ENCODE measurements at regions not wholly inside any gene's neighbourhood (a gene's known extent, or its start where the extent isn't known, plus 50 kb on each side); places are given as distances from the start of the nearest gene placed in this dataset.
A peak's percentile ranks its signal among the peaks of the same experiment; 100 is the strongest.
"Not testable (repeated sequence)": the region's sequence is repeated elsewhere in the genome, so short reads cannot be mapped to it uniquely, and the experiment has no call there.

DNA sequence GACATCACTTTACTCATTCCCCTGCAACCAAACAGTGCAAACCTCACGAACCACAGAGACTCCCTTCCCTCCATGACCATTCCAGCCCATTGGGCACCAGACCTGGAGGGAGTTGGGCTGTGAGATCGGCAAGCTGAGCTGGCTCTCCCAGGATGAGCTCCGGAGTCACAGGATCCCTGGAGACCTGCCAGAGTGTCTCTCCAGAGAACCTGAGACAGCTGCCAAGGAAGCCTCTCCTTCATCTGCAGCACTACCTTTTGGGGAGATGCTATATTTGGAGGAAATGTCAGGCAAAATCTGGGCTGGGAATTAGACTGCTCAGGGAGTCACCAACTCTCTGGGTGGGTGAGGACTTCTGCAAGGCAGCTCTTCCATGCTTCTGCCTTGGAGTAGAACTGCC, 417.4 kb downstream of the TNS1 start:
- no peak for DNase-seq (ENCODE audit: low spot score)

DNA sequence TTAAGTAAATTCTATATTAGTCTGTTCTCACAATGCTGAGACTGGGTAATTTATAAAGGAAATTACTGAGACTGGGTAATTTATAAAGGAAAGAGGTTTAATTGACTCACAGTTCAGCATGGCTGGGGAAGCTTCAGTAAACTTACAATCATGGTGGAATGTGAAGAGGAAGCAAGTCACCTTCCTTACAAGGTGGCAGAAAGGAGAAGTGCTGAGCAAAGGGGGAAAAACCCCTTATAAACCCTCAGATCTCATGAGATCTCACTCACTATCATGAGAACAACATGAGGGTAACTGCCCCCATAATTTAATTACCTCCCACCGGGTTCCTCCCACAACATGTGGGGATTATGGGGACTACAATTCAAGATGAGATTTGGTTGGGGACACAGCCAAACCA, 422.4 kb downstream of the TNS1 start:
- DNase-seq (ENCODE audit: low spot score), result not testable (repeated sequence)

DNA sequence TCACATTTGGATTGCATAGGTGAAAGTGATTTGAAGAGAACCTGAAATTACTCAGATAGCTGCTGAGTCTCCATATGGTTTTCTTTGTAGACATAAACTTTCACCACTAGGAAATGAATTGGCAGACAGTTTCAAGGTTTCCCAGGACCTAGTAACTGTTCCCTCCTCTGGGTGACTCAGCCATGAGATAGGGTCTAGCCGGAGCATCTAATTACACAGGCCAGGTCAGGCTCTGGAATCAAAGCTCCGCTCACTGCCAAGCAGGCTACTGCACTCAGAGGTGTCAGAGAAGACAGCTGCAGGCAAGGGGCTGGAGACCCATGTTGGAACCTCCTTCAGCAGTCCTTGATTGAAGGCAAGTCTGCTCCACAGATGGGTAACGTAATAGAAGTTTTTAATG, 429.2 kb downstream of the TNS1 start:
- DNase-seq (ENCODE audit: low spot score), result no peak

DNA sequence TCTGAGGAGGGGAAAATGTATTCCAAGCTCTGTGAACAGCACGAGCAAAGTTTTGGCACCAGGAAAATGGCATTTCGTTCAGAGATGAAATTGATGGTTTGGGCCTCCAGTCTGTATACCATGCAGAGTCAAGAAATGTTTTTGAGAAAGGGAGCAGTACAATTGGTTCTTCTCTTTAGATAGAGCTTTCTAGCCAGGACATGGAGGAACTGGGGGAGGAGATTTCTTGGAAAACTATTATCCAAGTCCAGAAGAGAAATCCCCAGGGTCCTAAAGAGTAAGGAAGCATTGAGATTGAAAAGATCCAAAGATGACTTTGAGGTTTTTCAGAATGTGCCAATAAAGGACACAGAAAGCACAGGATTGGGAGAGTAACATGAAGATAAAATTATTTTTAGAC, 432.4 kb downstream of the TNS1 start:
- no peak for DNase-seq (ENCODE audit: low spot score)

DNA sequence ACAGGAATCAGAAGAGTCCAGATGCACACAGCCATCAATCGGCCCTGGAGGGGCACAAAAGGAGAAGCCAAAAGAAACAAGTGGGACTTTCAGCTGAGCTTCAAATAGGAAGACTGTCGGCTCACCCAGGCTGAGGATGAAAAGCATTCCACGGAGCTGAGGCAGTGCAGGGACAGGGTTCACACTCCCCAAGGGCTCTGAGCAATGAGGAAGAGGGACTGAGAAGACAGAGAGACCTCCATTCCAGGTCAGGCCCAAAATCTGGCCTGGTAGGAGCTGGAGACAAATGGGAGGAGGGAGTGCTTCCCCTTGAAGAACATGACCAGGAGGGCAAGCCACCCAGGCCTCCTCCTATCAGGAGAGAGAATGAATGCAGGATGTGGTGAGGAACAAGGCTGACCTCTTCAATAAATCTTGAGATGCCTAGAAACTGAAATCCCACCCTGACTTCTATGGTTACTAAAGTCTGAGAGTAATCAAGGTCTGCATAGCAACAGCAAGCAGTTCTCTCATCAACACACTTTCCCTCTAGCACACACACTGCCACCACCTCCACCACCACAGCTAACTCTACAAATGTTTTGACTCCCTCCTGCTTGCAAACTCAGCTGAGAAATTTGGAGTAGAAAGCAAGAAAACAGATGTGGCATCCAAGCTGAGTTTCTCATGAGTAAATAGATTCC, 434.4 kb downstream of the TNS1 start:
- no peak for DNase-seq (ENCODE audit: low spot score)

DNA sequence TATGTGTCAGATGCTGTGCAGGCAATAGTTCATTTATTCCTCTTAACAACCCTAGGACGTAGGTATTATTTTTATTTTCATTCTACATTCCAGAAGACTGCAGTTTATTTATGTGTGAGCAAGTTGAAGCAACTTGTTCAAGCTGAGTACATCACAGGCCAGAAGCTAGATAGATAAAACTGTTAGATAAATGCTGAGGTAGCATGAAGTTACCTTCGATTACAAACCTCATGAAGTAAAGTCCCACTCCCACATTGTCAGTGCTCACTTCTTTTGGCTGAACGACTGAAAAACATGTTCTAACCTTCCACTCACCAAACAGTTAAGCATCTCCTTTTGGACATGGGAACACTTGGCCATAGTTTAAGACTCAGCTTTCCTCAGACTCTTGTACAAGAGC, 439.2 kb downstream of the TNS1 start:
- DNase-seq (ENCODE audit: low spot score), result no peak

DNA sequence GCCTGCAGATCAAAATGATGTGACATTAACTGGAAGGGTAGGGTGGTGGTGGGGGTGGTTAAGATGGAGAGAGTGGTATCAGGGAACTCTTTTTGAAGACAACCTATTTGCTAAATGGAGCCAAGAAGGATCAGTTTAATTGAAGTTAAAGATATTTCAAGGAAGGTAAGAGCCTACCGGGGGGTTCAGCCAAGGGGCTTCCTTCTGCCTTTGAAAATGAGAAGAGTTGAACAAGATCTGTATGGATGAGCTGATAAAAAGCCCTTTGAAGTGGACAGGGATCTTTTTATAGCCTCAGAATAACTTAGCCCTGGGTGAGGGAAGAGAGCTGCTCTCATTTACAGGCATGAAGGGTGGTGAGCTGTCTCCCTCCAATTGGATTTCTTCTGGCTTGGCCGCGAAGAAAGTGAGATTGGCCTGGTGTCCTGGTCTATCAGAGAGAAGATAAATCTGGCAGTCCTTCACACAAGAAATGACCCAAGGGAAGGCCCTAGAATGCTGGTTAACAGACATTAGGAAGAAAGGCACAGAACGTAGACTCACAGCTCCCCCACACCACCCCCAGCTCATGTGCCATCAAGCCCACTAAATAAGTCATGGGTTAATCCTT, 439.8 kb downstream of the TNS1 start:
- no peak for DNase-seq (ENCODE audit: low spot score)

DNA sequence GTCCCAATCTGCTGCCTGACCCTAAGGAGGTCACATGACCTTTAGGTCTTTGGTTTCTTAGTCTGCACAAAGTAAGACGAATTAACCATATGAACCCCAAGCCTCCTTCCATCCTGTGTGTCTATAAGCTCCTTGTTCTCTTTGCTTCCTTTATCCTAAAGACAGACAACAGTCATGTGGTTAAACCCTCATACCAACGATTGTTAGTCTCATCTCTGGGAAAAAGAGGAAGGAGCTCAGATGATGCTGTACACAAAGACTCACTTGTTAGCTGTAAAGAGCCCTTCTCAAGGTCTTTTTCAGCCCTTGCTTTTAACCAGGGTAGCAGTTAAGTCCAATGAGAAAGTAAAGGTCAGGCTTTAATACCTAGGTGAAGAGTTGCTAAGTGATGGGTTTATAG, 443.7 kb downstream of the TNS1 start:
- DNase-seq (ENCODE audit: low spot score), result peak; percentile 94

DNA sequence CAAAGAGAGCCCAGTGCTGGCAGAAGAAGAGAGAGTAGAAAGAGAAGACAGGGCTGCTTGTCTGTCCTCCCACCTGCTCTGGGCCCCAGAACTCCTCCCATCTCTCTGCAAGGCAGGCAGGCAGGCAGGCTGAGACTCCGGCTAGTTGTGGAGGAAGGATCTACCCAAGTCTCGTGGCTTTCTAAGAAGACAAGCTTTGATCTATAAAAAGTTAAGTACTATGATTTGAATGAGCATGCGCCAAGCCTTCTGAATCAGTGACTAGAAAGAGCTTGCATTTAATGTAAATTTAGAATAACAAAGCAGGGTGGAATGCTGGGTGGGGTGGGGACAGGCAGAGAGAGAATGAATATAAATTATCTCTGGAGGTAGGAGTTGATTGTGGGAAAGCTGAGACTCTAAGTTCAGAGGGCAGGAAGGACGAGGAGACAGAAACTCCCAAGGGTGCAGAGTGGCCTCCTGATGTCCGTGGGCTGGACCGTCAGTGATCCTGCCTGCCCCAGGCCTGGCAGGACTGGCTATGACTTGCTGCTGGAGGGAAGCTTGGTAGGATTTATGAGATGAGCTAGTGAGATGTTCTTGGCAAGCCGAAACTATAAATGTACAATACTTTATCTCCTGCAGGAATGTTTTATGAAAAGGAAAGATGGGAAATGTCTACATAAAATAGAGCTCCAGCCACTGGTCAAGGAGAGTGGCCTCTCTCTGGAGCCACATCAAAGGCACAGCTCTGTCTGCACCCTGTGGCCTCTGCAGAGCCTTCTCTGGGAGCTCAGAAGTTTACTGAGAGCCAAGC, 447.5 kb downstream of the TNS1 start:
- DNase-seq (ENCODE audit: low spot score), result peak; percentile 75

DNA sequence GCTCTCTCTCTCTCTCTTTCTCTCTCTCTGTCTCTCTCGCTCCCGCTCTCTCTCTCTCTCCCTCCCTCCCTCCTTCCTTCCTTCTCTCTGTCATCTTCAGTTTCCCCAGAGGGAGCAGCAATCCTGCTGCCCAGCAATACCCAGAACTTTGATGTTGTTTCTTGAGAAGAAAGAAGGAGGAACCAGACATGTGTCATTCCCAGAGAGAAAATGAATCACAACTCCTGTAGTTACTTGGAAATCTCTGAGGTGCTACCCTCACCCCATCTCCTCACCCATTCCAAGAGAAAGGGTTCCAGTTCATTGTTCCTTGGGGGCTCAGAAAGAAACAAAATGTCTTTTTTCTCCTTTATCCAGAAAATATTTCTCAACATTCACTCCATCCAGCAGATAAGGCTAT, 449.1 kb downstream of the TNS1 start:
- no peak for DNase-seq (ENCODE audit: low spot score)

DNA sequence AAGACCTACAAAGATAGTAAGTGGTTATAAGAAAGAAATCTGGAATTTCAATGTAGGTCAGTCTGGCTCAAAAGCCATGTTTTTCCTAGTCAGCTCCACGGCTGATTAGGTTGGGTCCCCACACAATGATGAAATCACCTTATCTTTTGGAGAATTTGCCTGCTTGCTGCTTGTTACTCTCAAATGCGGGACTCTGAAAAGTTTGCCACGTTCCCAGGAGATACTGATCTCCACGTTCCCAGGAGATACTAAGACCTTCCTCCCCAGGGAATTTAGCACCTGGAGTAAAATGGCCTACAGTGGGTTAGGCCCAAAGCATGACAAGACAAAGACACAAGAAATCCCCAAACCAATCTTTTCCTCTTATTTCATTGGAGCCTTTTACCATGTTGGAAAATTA, 449.6 kb downstream of the TNS1 start:
- DNase-seq (ENCODE audit: low spot score), result no peak

DNA sequence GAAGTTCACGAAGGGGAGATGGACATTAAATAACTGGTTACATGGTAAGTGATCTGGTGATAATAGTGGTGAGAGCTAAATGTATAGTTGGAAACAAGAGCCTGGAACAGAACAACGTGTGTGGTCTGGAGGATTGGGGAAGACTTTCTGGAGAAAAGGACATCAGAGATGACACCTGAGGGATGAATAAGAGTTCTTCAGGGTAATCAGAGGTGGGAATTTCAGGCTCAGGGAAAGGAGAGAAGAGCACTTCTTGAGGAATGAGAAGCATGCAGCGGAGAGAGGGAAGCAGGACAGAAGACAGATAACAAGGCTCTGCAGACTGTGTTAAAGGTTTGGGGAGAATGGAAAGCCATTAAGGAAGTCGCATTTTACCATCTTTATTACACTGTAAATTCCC, 450.7 kb downstream of the TNS1 start:
- no peak for DNase-seq (ENCODE audit: low spot score)

DNA sequence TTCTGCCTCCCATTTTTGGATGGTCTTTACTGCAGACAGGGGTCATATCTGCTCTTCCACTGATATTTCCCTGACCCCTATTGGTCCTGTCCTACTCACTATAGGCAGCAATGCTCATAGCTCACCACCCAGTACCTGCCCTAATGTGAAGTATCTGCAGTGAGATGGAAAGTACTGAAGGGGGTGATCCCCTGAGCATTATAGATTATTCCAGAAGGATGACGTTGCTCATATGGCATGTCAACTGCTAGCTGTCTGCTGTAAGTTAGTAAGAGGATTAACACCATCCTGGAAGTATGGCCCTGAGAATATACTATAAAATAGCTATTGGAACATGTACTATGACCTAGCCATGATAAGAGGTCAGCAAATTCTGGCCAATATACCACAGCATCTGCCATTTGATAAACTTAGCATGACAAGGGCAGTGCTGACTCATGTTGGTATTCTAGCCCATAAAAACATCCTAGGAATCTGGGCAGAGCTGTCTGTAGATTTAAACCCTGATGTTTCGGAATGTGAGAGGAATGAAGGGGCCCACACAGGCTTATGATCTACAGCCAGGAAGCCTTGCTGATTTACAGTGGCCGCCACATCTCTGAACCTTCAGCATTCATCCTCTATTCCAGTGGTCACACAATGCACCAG, 451.4 kb downstream of the TNS1 start:
- DNase-seq (ENCODE audit: low spot score), result peak; percentile 31

DNA sequence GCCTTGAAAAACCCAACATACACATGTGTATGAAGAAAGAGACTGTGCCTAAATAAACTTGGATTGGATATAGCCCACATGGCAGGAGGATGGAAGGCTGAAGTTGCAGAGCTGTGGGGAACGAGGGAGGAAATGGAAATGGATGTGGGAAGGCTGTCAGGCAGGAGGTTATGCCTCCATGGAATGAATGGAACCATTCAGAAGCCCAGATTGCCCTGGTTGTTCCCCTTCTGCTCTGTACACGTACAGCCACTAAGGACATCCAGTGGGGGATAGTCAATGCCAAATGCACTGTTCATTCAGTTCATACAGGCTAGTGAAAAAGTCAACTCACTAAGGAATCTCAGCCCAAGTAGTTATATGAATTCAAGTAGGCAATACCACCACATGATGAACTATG, 463.7 kb downstream of the TNS1 start:
- DNase-seq (ENCODE audit: low spot score), result peak; percentile 50

DNA sequence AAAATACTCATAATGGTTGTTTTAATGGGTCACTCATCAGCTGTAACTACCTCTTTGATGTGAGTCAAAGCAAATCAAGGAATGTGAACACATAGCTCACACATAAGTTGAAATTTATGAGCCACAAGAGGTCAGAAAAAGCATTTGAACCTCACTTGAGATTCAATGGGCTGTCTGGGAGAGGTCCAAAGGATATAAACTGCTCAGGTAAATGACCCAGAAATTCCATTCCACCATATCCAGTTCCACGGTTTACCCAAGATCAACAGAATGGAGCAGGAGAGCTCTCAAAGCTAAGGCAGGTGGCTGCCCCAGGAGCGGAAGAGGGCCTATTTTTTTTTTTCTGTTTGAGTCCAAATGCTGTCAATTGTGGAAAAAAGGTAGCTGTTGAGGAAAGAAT, 464.1 kb downstream of the TNS1 start:
- DNase-seq (ENCODE audit: low spot score), result no peak

DNA sequence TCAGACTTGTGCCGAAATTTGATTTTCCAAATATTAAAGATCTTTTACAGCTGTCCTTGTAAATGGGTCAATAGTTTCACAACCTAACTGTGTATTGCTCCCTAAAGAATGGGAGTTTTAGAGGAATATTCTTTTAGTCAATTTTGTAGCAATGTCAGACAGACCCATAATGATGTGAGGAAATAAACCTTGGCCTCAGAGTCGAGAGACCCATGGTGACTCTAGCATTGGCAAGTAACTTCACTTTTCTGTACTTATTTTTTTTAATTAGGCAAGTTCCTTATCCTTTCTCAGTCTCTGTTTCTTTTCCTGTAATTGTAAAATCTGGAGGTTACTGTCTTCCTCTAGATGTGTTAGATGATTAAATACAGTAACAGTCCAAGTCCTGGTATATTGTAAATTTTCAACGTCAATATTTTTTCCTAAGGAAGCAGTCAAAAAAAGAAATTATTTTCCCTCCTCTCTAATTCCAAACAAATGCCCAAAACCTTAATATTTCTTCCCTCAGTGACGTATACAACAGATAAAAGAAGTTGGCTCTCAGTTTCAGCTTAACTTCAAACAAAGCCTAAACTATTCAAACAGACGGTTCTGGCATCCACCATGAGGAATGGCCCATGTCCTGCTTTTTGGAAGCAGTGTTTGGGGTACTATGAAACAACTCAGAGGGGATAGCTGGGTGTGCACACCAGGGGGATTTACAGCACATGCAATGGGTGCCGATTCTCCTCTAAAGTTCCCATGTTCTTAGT, 466.7 kb downstream of the TNS1 start:
- no peak for DNase-seq (ENCODE audit: low spot score)

DNA sequence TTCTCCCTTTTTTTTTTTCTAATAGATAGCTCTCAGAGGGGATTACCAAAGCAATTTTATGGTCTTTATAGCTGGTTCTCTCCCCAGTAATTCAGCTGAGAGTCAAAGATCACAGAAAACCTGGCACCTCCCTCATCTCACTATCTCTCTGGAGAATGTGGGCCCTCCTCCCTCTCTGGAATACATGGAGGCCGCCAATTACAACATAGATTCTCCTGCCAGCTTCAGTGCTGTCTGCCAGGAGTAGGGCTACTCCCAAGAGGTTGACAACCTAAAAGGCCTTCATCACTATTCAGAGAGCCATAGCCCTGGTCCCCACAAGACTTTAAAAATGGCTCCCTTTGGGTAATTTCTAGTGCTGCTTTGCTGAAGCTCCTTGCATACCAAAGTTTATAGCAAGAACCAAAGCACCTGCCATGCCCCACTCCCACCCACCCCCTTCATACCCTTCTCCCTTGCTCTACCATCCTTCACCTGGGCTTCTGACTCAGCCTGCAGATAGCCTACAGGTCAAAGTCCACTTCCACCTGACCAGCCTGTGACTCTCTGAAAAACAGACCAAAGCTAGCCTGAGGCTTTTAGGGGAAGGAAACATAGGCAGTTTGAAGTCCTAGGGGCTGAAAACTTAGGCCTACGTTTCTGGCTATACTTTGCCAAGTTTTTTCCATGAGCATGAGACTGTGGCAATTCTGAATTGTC, 472.3 kb downstream of the TNS1 start:
- DNase-seq (ENCODE audit: low spot score), result no peak

DNA sequence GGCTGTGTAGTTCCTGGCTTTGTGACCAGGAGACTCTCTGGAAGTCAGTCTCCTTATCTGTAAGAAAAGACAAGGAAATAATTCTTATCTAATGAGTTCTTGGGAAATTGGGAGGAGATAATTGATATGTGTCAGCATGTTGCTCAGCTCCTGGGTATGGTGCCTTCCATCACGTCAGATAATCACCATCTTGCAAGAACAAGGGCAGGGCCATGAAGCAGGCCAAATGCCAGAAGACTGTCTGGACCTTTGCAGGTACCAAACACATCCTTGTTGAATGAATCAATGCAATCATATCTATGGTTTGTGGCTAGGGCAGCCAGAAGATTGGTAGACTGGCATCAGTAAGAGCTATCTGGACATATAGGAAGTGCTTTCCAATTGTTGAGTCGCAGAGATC, 473.5 kb downstream of the TNS1 start:
- no peak for DNase-seq (ENCODE audit: low spot score)

DNA sequence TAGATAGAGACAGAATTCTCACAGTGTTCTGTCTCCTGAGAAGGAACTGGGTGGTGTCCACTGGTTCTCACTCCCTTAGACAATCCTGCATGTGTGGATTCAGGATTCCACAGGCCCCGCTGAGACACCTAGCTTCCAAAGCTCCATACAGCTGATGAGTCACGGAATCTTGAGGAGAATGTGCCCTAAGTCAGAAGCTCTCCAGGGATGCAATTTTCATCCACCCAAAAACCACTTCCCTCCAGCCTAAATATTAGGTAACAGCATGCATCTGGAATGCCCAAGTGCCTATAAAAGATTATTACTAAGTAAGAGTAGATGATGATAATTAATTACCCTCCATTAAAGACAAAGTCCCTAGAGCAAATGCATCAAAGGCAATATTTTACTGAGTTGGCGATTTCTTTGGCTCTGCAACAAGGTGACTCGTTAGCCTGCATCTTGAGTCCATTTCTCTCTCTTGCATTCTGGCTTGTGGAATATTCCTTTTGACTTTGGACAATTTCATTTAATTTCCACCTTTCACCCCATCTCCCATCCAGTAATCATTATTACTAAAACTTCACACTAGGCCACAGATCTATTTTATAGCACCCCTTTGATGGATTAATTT, 475.1 kb downstream of the TNS1 start:
- no peak for DNase-seq (ENCODE audit: low spot score)

DNA sequence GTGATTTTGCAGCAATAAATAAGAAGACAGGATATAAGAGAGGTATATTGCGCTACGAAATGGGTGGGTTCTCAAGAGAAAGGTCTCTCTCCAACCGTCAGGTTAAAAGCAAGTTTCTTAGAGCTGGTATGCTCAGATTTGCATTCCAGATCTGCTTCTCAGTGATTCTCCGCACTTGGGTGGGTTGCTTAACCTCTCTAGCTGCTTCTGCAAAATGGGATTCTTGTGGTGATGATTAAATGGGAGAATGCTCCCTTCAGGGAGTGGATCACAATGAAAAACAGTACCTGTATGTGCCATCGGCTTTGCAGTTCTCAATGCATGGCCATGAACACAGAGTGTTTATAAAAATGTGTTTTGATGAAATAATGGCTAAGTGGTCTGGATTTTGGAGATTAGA, 477.7 kb downstream of the TNS1 start:
- DNase-seq (ENCODE audit: low spot score), result no peak

DNA sequence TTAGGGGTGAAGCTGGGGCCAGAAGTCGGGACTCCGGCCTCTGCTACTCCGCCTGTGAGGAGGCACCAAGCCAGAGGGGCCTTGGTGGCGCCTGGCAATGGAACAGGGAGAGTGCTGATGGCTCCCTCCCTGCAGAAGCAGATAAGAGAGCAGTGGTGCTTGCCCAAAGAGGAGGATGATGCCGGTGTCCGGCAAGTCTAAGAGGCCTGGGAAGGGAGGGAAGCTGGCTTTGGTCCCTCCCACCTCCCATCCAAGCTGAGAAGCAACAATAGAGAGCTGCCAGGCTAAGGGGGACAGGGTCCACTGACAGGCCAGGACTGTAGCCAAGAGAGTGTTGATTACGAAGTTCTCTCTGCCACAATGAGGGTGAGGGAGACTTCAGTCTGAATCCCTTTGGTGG, 479.5 kb downstream of the TNS1 start:
- DNase-seq (ENCODE audit: low spot score), result no peak

All from COLO829 (cell line).